HG02938 (cell line): ENCODE measurements at regions not wholly inside any gene's neighbourhood (a gene's known extent, or its start where the extent isn't known, plus 50 kb on each side); places are given as distances from the start of the nearest gene placed in this dataset.

Experiments
- ATAC-seq: cut with Tn5 transposase; IDR thresholded peaks from one replicate; pipeline ENCODE4 v1.9.1; 2021; ENCODE audit warnings: mild to moderate bottlenecking, moderate library complexity; ENCODE audit not compliant: unreplicated experiment

GRCh38 chr11:107221748-107222285 is 203.5 kb upstream of the GUCY1A2 start:
- ATAC-seq = no peak

GRCh38 chr11:107218123-107219013 is 200.1 kb upstream of the GUCY1A2 start:
- ATAC-seq = no peak

GRCh38 chr11:107217444-107217843 is 199.2 kb upstream of the GUCY1A2 start:
- no peak for ATAC-seq

GRCh38 chr11:107215010-107215409 is 196.7 kb upstream of the GUCY1A2 start:
- no peak for ATAC-seq

GRCh38 chr11:107203656-107204055 is 185.4 kb upstream of the GUCY1A2 start:
- no peak for ATAC-seq

GRCh38 chr11:107202241-107202640 is 184.0 kb upstream of the GUCY1A2 start:
- ATAC-seq = no peak

- ATAC-seq = no peak
Observed at GRCh38 chr11:107198490-107199007, 180.3 kb upstream of the GUCY1A2 start.

GRCh38 chr11:107197932-107198331 is 179.7 kb upstream of the GUCY1A2 start:
- no peak for ATAC-seq

GRCh38 chr11:107196732-107197131 is 178.5 kb upstream of the GUCY1A2 start:
- ATAC-seq = no peak

GRCh38 chr11:107184986-107185385 is 166.7 kb upstream of the GUCY1A2 start:
- no peak for ATAC-seq

GRCh38 chr11:107183953-107184352 is 165.7 kb upstream of the GUCY1A2 start:
- ATAC-seq = no peak

- no peak for ATAC-seq
Observed at GRCh38 chr11:107182978-107183377, 164.7 kb upstream of the GUCY1A2 start.

GRCh38 chr11:107180236-107180635 is 162.0 kb upstream of the GUCY1A2 start:
- no peak for ATAC-seq

GRCh38 chr11:107179829-107180228 is 161.6 kb upstream of the GUCY1A2 start:
- ATAC-seq = no peak

GRCh38 chr11:107177106-107177477 is 158.8 kb upstream of the GUCY1A2 start:
- no peak for ATAC-seq

- ATAC-seq = no peak
Observed at GRCh38 chr11:107176148-107177105, 158.2 kb upstream of the GUCY1A2 start.

- no peak for ATAC-seq
Observed at GRCh38 chr11:107174856-107175255, 156.6 kb upstream of the GUCY1A2 start.

GRCh38 chr11:107172996-107173395 is 154.7 kb upstream of the GUCY1A2 start:
- ATAC-seq = no peak

GRCh38 chr11:107157809-107158187 is 139.5 kb upstream of the GUCY1A2 start:
- ATAC-seq = no peak

- no peak for ATAC-seq
Observed at GRCh38 chr11:107157146-107157808, 139.0 kb upstream of the GUCY1A2 start.

- no peak for ATAC-seq
Observed at GRCh38 chr11:107151579-107151978, 133.3 kb upstream of the GUCY1A2 start.
